ENCODE measurements at regions not wholly inside any gene's neighbourhood (a gene's known extent, or its start where the extent isn't known, plus 50 kb on each side); places are given as distances from the start of the nearest gene placed in this dataset.

- Histone ChIP-seq H4K20me1 (ENCODE audit: control insufficient read depth, insufficient read depth, insufficient read length) (no peaks in the 10 kb centered on the region), H4K91ac (ENCODE audit: insufficient read length, low read depth, low read length) (no peak overlapping the region), H3K14ac (ENCODE audit: insufficient read depth, low read length) (no peak overlapping the region), H3K9ac (ENCODE audit: extremely low read depth, insufficient read length, low read length) (no peak overlapping the region), H4K5ac (ENCODE audit: insufficient read length, low read depth, low read length) (no peak overlapping the region), H3K9me3 (ENCODE audit: control insufficient read depth, low read depth, low read length) (no peaks in the 10 kb centered on the region), H3K4ac (ENCODE audit: low read depth, low read length) (no peak overlapping the region), H3K27ac (ENCODE audit: insufficient read length, low read depth, low read length) (no peak overlapping the region), H3T11ph (ENCODE audit: low read length) (no peak overlapping the region), H3K56ac (ENCODE audit: insufficient read length, low read depth, low read length) (no peak overlapping the region), H3K4me1 (ENCODE audit: insufficient read depth, low read length) (no peaks in the 10 kb centered on the region), H3K18ac (ENCODE audit: insufficient read length, low read depth, low read length) (no peak overlapping the region), H2AFZ (ENCODE audit: low read length) (no peak overlapping the region), H3K79me1 (ENCODE audit: insufficient read depth, low read depth, low read length, poor library complexity, severe bottlenecking) (no peaks in the 10 kb centered on the region), H3K23me2 (ENCODE audit: insufficient read length, low read depth, low read length, poor library complexity, severe bottlenecking) (no peaks in the 10 kb centered on the region), H3K27me3 (ENCODE audit: insufficient read depth, low read length) (no peaks in the 10 kb centered on the region), H3K79me2 (ENCODE audit: insufficient read depth, low read length) (no peaks in the 10 kb centered on the region), H2BK20ac (ENCODE audit: low read depth, low read length, poor library complexity, severe bottlenecking) (no peak overlapping the region), H2BK120ac (ENCODE audit: low read depth, low read length, poor library complexity, severe bottlenecking) (no peak overlapping the region), H2AK5ac (ENCODE audit: insufficient read length, low read length) (no peak overlapping the region), H2BK15ac (ENCODE audit: low read depth, low read length) (no peak overlapping the region), H2BK5ac (ENCODE audit: insufficient read length, low read length) (no peak overlapping the region), H3K4me2 (ENCODE audit: insufficient read depth, insufficient read length, low read length) (no peak overlapping the region), H4K8ac (replicated peaks; ENCODE audit: insufficient read length, low read depth, low read length) (no peak overlapping the region), H2BK12ac (ENCODE audit: insufficient read length, low read depth, low read length) (no peak overlapping the region), H3K23ac (ENCODE audit: insufficient read length, low read depth, low read length) (no peak overlapping the region)
- Mint-ChIP-seq H3K9me3 (no peaks in the 10 kb centered on the region), H3K4me3 (no peak overlapping the region), H3K27me3 (ENCODE audit: low read depth) (no peaks in the 10 kb centered on the region), H3K4me1 (no peaks in the 10 kb centered on the region), H3K27ac (no peak overlapping the region), H3K36me3 (ENCODE audit: insufficient read depth in 1 of 3, low read depth in 3 of 3) (no peaks in the 10 kb centered on the region)
- WGBS (ENCODE audit: extremely low coverage, insufficient read length, low lambda C conversion rate), result no CpG with 5 or more reads among the region's 2 CpGs
- no peak for DNase-seq
- TF ChIP-seq CTCF (conservative IDR thresholded peaks at IDR 0.05), result no peak
Observed at GRCh38 chr17:12574525-12574924, 91.2 kb upstream of the MYOCD start.

Data from H9 (cell line).